GM12875 (cell line): ENCODE measurements at regions not wholly inside any gene's neighbourhood (a gene's known extent, or its start where the extent isn't known, plus 50 kb on each side); places are given as distances from the start of the nearest gene placed in this dataset.

Source experiments
- H3K4me3 ChIP-seq: one replicate; pipeline ENCODE4 v1.5.1; 2011; ENCODE audit warnings: low read depth, low read length, control low read depth
- TF ChIP-seq, protein P1 (sequence below): IDR thresholded peaks from 2 replicates; pipeline ENCODE4 v1.5.1; 2011; ENCODE audit warnings: low read depth, mild to moderate bottlenecking, control low read depth, inconsistent platforms, low read length, moderate library complexity, borderline replicate concordance; ENCODE audit not compliant: insufficient read depth

DNA sequence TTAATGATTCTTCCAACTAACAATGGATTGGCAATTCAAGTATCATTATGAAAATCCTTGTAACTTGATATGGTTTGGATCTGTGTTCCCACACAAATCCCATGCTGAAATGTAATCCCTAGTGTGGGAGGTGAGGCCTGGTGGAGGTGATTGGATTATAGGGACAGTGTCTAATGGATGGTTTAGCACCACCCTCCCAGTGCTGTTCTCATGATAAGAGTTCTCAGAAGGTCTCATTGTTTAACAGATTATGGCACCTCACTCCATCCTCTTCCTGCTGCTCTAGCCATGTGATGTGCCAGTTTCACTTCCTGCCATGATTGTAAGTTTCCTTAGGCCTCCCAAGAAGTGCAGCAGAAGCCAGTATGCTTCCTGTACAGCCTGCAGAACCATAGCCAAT lies 1116.2 kb upstream of the EDIL3 start:
- TF ChIP-seq, protein P1, sequence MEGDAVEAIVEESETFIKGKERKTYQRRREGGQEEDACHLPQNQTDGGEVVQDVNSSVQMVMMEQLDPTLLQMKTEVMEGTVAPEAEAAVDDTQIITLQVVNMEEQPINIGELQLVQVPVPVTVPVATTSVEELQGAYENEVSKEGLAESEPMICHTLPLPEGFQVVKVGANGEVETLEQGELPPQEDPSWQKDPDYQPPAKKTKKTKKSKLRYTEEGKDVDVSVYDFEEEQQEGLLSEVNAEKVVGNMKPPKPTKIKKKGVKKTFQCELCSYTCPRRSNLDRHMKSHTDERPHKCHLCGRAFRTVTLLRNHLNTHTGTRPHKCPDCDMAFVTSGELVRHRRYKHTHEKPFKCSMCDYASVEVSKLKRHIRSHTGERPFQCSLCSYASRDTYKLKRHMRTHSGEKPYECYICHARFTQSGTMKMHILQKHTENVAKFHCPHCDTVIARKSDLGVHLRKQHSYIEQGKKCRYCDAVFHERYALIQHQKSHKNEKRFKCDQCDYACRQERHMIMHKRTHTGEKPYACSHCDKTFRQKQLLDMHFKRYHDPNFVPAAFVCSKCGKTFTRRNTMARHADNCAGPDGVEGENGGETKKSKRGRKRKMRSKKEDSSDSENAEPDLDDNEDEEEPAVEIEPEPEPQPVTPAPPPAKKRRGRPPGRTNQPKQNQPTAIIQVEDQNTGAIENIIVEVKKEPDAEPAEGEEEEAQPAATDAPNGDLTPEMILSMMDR: no peak
- H3K4me3 ChIP-seq: no peak overlapping the region

DNA sequence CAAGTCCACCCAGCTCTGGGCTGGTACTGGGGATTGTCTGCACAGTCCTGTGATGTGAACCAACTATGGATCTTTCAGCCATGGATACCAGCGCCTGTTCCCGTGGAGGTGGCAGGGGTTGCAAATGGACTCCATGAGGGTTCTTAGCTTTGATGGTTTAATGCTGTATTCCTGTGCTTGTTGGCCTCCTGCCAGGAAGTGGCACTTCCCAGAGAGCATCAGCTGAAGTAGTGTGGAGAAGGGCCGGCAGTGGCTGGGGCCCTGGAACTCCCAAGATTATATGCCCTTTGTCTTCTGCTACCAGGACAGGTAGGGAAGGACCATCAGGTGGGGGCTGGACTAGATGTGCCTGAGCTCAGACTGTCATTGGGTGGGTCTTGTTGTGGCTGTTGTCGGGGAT lies 1104.8 kb upstream of the COX7C start:
- H3K4me3 ChIP-seq: no peak overlapping the region

DNA sequence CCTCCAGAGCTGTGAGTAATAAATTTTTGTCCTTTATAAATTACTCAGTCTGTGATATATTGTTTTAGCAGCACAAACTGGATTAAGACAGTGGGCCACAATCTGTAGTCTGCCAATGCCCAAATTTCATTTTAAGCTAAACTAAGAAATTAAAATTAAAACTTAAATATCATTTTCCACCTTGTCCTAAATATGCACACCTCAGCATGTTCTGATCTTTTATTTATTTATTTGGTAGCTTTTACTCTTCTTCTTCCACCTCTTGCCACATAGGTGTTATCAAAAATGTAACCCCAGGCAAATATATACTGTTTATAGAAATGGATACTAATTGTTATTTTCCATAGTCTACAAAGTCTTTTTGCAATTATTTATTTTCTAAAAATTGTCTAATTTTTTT lies 1102.2 kb upstream of the COX7C start:
- no peak overlapping the region for H3K4me3 ChIP-seq
- TF ChIP-seq, protein P1: no peak

More for the DNA sequence above, 1104.8 kb upstream of the COX7C start:
- TF ChIP-seq, protein P1: no peak

DNA sequence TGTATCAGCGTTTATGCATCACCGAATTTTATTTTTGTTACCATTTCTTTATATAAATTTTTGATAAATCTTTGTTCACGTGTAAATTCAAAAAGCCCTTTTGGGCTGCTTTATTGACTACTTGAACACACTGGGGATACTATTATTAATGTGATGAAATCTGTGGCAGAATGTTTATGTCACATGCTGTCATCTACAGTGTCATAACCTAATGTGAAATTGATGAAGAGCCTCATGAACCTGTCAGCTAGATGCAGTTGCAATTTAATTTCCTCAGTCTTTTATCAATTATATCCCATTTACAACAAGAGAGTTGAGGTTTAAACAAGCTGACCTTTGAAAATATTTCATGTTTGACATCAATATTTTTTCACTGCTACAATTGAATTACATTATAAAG lies 1100.4 kb upstream of the COX7C start:
- TF ChIP-seq, protein P1: no peak
- no peak overlapping the region for H3K4me3 ChIP-seq

DNA sequence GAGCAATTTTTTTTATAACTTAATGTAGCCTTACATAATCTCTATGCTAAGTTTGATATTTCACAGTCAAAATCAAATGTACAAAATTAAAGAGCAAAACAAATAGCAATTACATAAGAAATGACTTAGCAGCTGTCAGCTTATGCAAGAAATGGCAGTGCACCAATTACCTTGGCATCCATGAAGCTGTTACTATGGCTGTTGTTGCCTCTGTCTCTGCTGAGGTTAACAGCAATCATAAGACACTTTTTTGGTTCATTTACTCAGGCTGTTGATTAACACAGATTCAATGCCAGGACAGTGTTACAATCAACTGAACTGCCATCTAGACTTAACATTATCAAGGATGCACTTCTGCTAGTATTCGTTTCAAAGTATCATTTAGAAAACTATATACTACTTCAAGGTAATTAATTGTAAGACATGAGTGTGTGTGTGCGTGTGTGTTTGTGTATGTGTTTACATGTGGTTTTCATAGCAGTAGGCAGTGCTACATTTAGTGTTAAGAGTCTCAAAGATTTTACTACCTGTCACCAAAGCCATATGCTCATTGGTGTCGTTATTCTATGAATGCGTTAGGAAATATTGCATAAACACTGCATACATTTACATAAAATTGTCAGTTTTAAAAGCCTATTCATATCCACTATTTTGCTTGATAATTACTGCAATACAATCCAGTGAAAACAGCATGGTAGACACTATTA lies 1084.2 kb upstream of the COX7C start:
- TF ChIP-seq, protein P1: no peak

DNA sequence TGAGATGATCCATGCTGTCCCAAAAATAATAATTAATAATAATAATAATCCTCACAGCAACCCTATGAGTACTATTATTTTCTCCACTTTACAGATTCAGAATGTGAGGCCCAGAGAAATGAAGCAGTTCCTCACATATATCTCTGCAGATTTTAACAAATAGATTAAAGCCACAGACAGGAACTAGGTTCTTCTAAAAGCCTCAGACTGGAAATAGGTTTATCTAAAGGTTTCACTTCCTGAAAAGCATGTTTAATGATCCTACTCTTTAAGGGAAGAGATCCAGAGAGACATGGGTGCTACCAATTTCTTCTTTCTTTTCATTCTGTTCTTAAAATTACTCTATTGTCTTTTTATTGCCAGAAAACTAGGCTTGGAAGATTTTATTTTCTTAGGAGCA lies 1079.4 kb upstream of the COX7C start:
- no peak overlapping the region for H3K4me3 ChIP-seq
- TF ChIP-seq, protein P1: no peak

More for the DNA sequence above, 1084.2 kb upstream of the COX7C start:
- H3K4me3 ChIP-seq: no peak overlapping the region

DNA sequence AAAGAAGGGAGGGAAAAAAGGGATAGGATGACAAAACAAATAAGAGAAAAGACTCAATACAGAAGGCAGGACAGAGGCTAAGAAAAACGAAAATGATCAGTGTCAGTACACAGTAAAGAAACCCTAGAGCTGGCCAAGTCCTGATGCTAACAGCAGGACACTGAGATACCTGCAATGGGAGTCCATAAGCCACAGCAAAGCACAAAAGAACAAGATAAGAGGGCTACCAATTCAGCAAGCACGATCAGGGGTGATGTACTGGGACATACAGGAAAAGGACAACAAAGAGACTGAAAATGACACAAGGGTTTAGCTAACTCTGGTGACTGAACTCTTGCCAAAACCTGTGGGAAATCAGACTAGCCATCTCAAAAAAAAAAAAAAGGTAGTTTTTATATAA lies 1072.6 kb upstream of the COX7C start:
- no peak overlapping the region for H3K4me3 ChIP-seq
- TF ChIP-seq, protein P1: no peak
